ENCODE measurements at regions not wholly inside any gene's neighbourhood (a gene's known extent, or its start where the extent isn't known, plus 50 kb on each side); places are given as distances from the start of the nearest gene placed in this dataset.

DNA sequence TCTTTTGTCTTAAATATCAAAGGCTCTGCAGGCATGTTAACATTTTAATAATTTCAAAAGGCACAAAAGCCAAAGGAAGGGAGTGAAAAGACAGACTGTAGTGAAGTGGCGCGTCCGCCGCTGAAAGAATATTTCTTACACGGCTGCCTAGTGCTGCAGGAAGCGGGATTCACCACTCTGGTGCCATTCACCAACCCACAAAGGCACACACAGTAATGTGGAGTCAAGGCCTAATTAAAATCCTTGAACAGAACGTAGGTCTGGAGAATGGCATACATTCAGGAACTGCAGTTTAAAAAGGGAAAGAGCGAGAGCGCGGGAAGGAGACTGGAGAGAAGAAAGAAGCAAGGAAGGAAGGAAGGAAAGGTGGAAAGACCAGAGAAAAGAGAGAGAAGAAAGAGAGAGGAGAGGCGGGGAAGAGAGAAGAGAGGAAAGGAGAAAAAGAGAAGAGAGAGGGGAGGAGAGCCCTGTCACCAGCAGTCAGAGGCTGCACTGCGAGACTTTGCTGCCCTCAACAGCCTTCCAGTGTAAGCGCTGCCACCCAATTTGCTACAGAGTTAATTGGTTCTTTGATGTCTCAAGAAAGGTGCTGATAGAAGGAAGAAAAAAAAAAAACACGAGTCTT lies 554.0 kb downstream of the MDFIC start:
- WGBS, 4 donors = 57 to 73% (median 61%) methylated on average over 14 of the region's 14 CpGs
- no peak overlapping the region for H3K27ac ChIP-seq
- no peak for DNase-seq

DNA sequence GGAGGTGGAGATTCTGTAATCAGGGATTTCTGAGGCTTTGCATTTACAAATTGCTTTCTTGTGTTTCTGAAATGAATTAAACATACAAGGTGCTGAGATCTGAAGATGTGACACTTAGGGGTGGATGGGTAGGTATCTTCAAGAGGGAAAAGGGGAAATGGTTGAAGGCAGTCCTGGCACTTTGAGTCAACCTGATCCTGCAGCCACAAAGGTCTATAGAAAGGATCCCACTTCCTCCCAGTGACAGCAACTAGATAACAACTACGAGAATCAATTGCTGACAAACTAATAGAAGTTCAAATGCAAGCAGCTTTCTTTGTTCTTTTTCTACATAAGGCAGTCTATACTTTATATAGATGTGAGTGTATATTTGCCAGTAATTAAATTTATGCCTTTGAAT lies 553.3 kb downstream of the MDFIC start:
- WGBS, 4 donors = 50 to 62% (median 56%) methylated on average over 1 of the region's 1 CpG

More for the DNA sequence above, 554.0 kb downstream of the MDFIC start:
- Histone ChIP-seq H3K4me3 (no peak overlapping the region), H3K4me1 (replicated peaks in 1 of 2) (peaks cover 0 to 2% of the 10 kb centered on the region in 2 donors), H3K9me3 (replicated peaks in 1 of 3) (no peaks in the 10 kb centered on the region), H3K27me3 (peaks cover 9% of the 10 kb centered on the region), H3K36me3 (replicated peaks in 1 of 2) (no peaks in the 10 kb centered on the region)
- TF ChIP-seq, protein P1, sequence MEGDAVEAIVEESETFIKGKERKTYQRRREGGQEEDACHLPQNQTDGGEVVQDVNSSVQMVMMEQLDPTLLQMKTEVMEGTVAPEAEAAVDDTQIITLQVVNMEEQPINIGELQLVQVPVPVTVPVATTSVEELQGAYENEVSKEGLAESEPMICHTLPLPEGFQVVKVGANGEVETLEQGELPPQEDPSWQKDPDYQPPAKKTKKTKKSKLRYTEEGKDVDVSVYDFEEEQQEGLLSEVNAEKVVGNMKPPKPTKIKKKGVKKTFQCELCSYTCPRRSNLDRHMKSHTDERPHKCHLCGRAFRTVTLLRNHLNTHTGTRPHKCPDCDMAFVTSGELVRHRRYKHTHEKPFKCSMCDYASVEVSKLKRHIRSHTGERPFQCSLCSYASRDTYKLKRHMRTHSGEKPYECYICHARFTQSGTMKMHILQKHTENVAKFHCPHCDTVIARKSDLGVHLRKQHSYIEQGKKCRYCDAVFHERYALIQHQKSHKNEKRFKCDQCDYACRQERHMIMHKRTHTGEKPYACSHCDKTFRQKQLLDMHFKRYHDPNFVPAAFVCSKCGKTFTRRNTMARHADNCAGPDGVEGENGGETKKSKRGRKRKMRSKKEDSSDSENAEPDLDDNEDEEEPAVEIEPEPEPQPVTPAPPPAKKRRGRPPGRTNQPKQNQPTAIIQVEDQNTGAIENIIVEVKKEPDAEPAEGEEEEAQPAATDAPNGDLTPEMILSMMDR (IDR thresholded peaks at IDR 0.05) = no peak
- no peak for TF ChIP-seq POLR2A (IDR thresholded peaks at IDR 0.05)
- intact Hi-C loops (cut with DNase I) = no loop called here

DNA sequence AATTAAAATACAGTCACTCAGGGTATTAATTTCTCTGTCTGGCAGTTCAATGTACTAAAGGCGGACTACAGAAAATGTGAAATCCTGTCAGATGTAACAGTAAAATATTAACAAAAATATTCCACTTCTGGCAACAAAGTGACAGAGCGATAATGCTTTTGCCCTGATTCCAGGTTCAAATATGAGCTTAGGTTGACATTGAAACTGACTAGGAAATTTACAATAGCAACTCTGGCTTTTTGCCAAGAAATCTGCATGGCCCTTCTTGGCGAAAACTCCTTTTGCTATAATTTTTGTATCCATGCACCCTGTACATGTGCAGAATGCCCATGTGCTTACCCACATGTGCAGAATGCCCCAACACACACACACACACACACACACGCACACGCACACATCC lies 552.2 kb downstream of the MDFIC start:
- Histone ChIP-seq H3K9me3 (replicated peaks in 1 of 3) (no peaks in the 10 kb centered on the region), H3K36me3 (replicated peaks in 1 of 2) (no peaks in the 10 kb centered on the region), H3K27me3 (peaks cover 9% of the 10 kb centered on the region), H3K4me3 (no peak overlapping the region), H3K27ac (no peak overlapping the region), H3K4me1 (replicated peaks in 1 of 2) (peaks cover 0 to 2% of the 10 kb centered on the region in 2 donors)
- no peak for TF ChIP-seq POLR2A (IDR thresholded peaks at IDR 0.05)
- TF ChIP-seq, protein P1 (IDR thresholded peaks at IDR 0.05) = no peak
- intact Hi-C loops (cut with DNase I) = no loop called here
- no peak for DNase-seq
- 73 to 81% (median 77%) methylated on average over 5 of the region's 5 CpGs for WGBS, 4 donors

More for the DNA sequence above, 553.3 kb downstream of the MDFIC start:
- Histone ChIP-seq H3K27me3 (peaks cover 9% of the 10 kb centered on the region), H3K27ac (no peak overlapping the region), H3K9me3 (replicated peaks in 1 of 3) (no peaks in the 10 kb centered on the region), H3K4me3 (no peak overlapping the region), H3K36me3 (replicated peaks in 1 of 2) (no peaks in the 10 kb centered on the region), H3K4me1 (replicated peaks in 1 of 2) (peaks cover 0 to 2% of the 10 kb centered on the region in 2 donors)
- no peak for DNase-seq
- TF ChIP-seq POLR2A (IDR thresholded peaks at IDR 0.05) = no peak
- TF ChIP-seq, protein P1 (IDR thresholded peaks at IDR 0.05) = no peak
- intact Hi-C loops (cut with DNase I) = no loop called here

DNA sequence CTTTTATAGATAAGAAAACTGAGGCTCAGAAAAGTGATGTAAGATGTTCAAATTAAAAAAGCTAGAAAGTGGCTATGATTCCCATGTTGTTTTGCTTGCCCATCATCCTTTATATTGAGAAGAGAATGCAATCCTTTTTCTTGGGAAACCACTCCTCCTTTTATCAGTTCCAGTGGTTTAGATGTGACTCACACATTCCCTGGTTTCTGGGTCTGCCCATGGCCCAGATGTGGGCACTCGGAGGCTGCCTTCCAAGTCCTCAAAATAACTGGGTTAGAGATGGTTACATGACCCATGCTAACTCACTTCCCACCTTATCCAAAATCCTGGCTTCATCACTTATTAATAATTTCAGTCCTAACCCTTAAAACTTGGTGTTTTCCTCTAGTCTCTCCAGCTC lies 550.0 kb downstream of the MDFIC start:
- H3K4me1 ChIP-seq (replicated peaks in 1 of 2) = no peaks in the 10 kb centered on the region
- WGBS, 4 donors = 35 to 50% (median 45%) methylated on average over 1 of the region's 1 CpG
- H3K27me3 ChIP-seq = no peaks in the 10 kb centered on the region
- no peak overlapping the region for H3K27ac ChIP-seq
- TF ChIP-seq, protein P1 (IDR thresholded peaks at IDR 0.05) = no peak
- no peak for TF ChIP-seq POLR2A (IDR thresholded peaks at IDR 0.05)
- H3K36me3 ChIP-seq (replicated peaks in 1 of 2) = no peaks in the 10 kb centered on the region
- DNase-seq = no peak
- intact Hi-C loops (cut with DNase I) = no loop called here
- no peak overlapping the region for H3K4me3 ChIP-seq
- no peaks in the 10 kb centered on the region for H3K9me3 ChIP-seq (replicated peaks in 1 of 3)
